ENCODE measurements at regions not wholly inside any gene's neighbourhood (a gene's known extent, or its start where the extent isn't known, plus 50 kb on each side); places are given as distances from the start of the nearest gene placed in this dataset.

GRCh38 chr5:130532786-130533185 is 628.5 kb downstream of the CHSY3 start:
- ChIA-PET POLR2A (no interaction called here), RAD21 (ENCODE audit: low non-redundant PET in 1 of 2, low total read pairs in 2 of 2, uncharacterized antibody in 2 of 2, unreplicated experiment in 2 of 2) (no interaction called here), CTCF (no interaction called here)
- H4K20me1 ChIP-seq (ENCODE audit: insufficient read depth), result no peaks in the 10 kb centered on the region
- no peak for TF ChIP-seq CEBPB (IDR thresholded peaks at IDR 0.05; ENCODE audit: low read depth)
- no peak for TF ChIP-seq POLR2AphosphoS5 (IDR thresholded peaks at IDR 0.05; ENCODE audit: low read depth, low read length)
- no peak for TF ChIP-seq ELF1 (IDR thresholded peaks at IDR 0.05; ENCODE audit: borderline replicate concordance, low read depth)
- no peak for TF ChIP-seq ZFX (IDR thresholded peaks at IDR 0.05)
- no peak for TF ChIP-seq SIN3A (IDR thresholded peaks at IDR 0.05; ENCODE audit: low read depth)
- TF ChIP-seq EZH2 (IDR thresholded peaks at IDR 0.05), result no peak
- TF ChIP-seq JUND (IDR thresholded peaks at IDR 0.05), result no peak
- TF ChIP-seq TCF7L2 (IDR thresholded peaks at IDR 0.05; ENCODE audit: borderline replicate concordance, extremely low read depth, insufficient read depth, insufficient read length), result no peak
- no peaks in the 10 kb centered on the region for H3K9me3 ChIP-seq (ENCODE audit: control insufficient read depth in 1 of 2, insufficient read depth in 1 of 2, low read depth in 1 of 2, low read length in 2 of 2)
- no peak overlapping the region for H3K4me3 ChIP-seq (replicated peaks in 1 of 2; ENCODE audit: low read depth in 1 of 2, low read length in 2 of 2)
- BruUV-seq (replicated peaks), result no TSS peak
- ATAC-seq (no peak), DNase-seq (ENCODE audit: low read depth, low spot score) (no peak)
- no peaks in the 10 kb centered on the region for H3K79me2 ChIP-seq (ENCODE audit: insufficient read depth, low read length)
- no peaks in the 10 kb centered on the region for H3K9me2 ChIP-seq (ENCODE audit: insufficient read depth)
- H3K9ac ChIP-seq (ENCODE audit: low read length), result no peak overlapping the region
- no peaks in the 10 kb centered on the region for H3K36me3 ChIP-seq (ENCODE audit: control insufficient read depth in 1 of 2, insufficient read depth in 2 of 2, low read length in 2 of 2)
- intact Hi-C loops (cut with micrococcal nuclease), result no loop called here
- H3K4me2 ChIP-seq (ENCODE audit: low read length), result no peak overlapping the region
- no peak overlapping the region for H3K27ac ChIP-seq (ENCODE audit: low read depth, low read length)
- H3K27me3 ChIP-seq (ENCODE audit: insufficient read depth, low read length), result no peaks in the 10 kb centered on the region
- H3K4me1 ChIP-seq (ENCODE audit: control insufficient read depth in 1 of 2, insufficient read depth in 2 of 2, low read length in 2 of 2), result peaks cover 0 to 14% of the 10 kb centered on the region in 2 experiments; a peak in 2 of 4 replicates
- H2AFZ ChIP-seq (ENCODE audit: low read depth, low read length, poor library complexity, severe bottlenecking), result no peak overlapping the region

DNA sequence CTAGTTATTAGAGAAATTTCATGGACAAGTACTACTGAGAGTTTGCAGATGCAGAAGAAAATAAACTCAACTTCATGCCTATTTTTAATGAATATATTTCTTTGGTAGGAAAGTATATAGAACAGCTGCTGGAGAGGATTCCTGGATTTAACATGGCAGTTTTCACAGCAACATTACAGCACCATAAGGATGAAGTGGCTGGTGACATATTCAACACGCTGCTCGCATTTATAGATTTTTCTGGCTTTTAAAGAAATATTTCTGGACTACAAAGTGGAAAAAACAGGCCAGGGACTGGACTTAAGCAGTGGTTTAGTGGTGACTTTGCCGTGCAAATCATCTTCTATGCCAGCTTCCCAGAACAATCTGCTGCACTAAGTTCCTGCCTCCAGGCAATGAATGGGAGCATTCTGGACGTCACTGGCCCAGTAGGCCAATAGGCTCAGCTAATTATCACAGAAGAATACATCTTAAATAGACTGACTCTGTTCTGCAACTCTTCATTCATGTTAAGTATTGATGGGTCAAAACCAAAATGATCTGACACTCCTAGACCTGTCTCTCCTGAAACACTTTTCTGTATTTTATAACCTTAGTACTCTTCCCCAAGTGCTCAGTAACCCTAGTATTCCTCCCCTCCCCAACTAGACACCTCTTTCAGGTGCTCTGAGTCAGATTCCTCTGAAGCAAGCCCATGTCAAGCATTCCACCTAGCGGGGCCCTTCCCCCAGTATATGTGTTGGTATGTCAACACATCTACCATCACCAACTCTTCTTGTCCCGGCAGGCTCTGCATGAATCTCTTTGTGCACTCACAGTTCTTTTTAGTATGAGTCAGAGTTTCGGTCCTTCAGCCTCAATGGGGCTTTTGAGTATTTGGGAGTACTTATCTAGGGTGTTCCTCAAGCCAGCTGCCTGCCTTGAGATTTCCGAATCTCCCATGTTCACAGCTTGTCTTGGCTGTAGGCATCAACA is 625.5 kb downstream of the CHSY3 start:
- TF ChIP-seq RAD21 (IDR thresholded peaks at IDR 0.05; ENCODE audit: low read depth) (no peak), CEBPB (IDR thresholded peaks at IDR 0.05; ENCODE audit: low read depth) (no peak), POLR2A (IDR thresholded peaks at IDR 0.05; ENCODE audit: borderline replicate concordance, extremely low read depth, insufficient read depth, insufficient read length) (no peak), YY1 (IDR thresholded peaks at IDR 0.05; ENCODE audit: extremely low read depth, insufficient replicate concordance, low read depth, low read length) (no peak), SIN3A (IDR thresholded peaks at IDR 0.05; ENCODE audit: low read depth) (no peak), ELF1 (IDR thresholded peaks at IDR 0.05; ENCODE audit: borderline replicate concordance, low read depth) (no peak), EGR1 (IDR thresholded peaks at IDR 0.05; ENCODE audit: low read depth) (no peak), ZBTB33 (IDR thresholded peaks at IDR 0.05; ENCODE audit: extremely low read depth, insufficient replicate concordance, low read length) (no peak)
- Histone ChIP-seq H3K27me3 (ENCODE audit: insufficient read depth, low read length) (no peaks in the 10 kb centered on the region), H3K36me3 (ENCODE audit: control insufficient read depth in 1 of 2, insufficient read depth in 2 of 2, low read length in 2 of 2) (no peaks in the 10 kb centered on the region), H3K9ac (ENCODE audit: low read length) (no peak overlapping the region), H3K9me3 (ENCODE audit: control insufficient read depth in 1 of 2, insufficient read depth in 1 of 2, low read depth in 1 of 2, low read length in 2 of 2) (no peaks in the 10 kb centered on the region), H3K4me3 (replicated peaks in 1 of 2; ENCODE audit: low read depth in 1 of 2, low read length in 2 of 2) (no peak overlapping the region), H3K4me2 (ENCODE audit: low read length) (peak overlapping the region; percentile 35), H3K79me2 (ENCODE audit: insufficient read depth, low read length) (no peaks in the 10 kb centered on the region), H2AFZ (ENCODE audit: low read depth, low read length, poor library complexity, severe bottlenecking) (no peak overlapping the region), H3K4me1 (ENCODE audit: control insufficient read depth in 1 of 2, insufficient read depth in 2 of 2, low read length in 2 of 2) (peaks cover 0 to 14% of the 10 kb centered on the region in 2 experiments; a peak in 2 of 4 replicates), H3K27ac (ENCODE audit: low read depth, low read length) (no peak overlapping the region), H3K9me2 (ENCODE audit: insufficient read depth) (no peaks in the 10 kb centered on the region), H4K20me1 (ENCODE audit: insufficient read depth) (no peaks in the 10 kb centered on the region)
- ChIA-PET POLR2A (no interaction called here), CTCF (no interaction called here), RAD21 (ENCODE audit: low non-redundant PET in 1 of 2, low total read pairs in 2 of 2, uncharacterized antibody in 2 of 2, unreplicated experiment in 2 of 2) (no interaction called here)
- intact Hi-C loops (cut with micrococcal nuclease), result no loop called here
- BruUV-seq (replicated peaks), result no TSS peak
- ATAC-seq, result peak; percentile 50
- DNase-seq (ENCODE audit: low read depth, low spot score), result no peak

Data from HCT116 (cell line).